ENCODE measurements at regions not wholly inside any gene's neighbourhood (a gene's known extent, or its start where the extent isn't known, plus 50 kb on each side); places are given as distances from the start of the nearest gene placed in this dataset.

- H3K9me3 ChIP-seq, result peaks cover 17% of the 10 kb centered on the region
- ATAC-seq (no peak), DNase-seq (no peak)
- no peak overlapping the region for H3K4me3 ChIP-seq
- H3K36me3 ChIP-seq (ENCODE audit: low read depth), result no peaks in the 10 kb centered on the region
- intact Hi-C loops (cut with DNase I, micrococcal nuclease), result no loop called here
- TF ChIP-seq, protein P1, sequence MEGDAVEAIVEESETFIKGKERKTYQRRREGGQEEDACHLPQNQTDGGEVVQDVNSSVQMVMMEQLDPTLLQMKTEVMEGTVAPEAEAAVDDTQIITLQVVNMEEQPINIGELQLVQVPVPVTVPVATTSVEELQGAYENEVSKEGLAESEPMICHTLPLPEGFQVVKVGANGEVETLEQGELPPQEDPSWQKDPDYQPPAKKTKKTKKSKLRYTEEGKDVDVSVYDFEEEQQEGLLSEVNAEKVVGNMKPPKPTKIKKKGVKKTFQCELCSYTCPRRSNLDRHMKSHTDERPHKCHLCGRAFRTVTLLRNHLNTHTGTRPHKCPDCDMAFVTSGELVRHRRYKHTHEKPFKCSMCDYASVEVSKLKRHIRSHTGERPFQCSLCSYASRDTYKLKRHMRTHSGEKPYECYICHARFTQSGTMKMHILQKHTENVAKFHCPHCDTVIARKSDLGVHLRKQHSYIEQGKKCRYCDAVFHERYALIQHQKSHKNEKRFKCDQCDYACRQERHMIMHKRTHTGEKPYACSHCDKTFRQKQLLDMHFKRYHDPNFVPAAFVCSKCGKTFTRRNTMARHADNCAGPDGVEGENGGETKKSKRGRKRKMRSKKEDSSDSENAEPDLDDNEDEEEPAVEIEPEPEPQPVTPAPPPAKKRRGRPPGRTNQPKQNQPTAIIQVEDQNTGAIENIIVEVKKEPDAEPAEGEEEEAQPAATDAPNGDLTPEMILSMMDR (IDR thresholded peaks at IDR 0.05), result no peak
- no peaks in the 10 kb centered on the region for H3K4me1 ChIP-seq (ENCODE audit: low read depth)
Measured at GRCh38 chr10:36265741-36266140, 623.6 kb upstream of the FZD8 start.

- Histone ChIP-seq H3K9me3 (peaks cover 20% of the 10 kb centered on the region), H3K36me3 (ENCODE audit: low read depth) (no peaks in the 10 kb centered on the region), H3K4me1 (ENCODE audit: low read depth) (no peaks in the 10 kb centered on the region), H3K4me3 (no peak overlapping the region)
- ATAC-seq, result no peak
- TF ChIP-seq, protein P1 (IDR thresholded peaks at IDR 0.05), result no peak
- no peak for DNase-seq
- intact Hi-C loops (cut with DNase I, micrococcal nuclease), result no loop called here
Measured at GRCh38 chr10:36263871-36264270, 621.8 kb upstream of the FZD8 start.

DNA sequence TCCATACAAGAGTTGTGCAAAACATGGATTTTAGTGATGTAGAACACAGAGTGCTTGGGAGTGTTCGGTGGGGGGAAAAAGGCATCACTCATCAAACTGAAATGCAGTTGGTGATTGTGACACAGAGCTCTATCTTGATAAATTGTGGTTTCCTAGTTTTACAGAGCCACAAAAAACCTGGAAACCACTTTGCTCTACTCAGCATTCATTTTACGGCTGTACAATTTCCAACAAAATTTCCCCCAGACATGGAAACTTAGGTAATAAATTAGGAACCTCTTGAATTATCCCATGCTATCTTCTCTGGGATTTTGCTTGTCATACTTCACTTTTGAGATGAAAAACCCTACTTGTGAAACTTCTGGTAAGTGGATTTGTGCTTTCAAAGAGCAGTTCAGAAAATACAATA, 614.9 kb upstream of the FZD8 start:
- Histone ChIP-seq H3K9me3 (peaks cover 9% of the 10 kb centered on the region), H3K4me1 (ENCODE audit: low read depth) (no peaks in the 10 kb centered on the region), H3K4me3 (no peak overlapping the region), H3K36me3 (ENCODE audit: low read depth) (no peaks in the 10 kb centered on the region)
- ATAC-seq, result no peak
- no peak for DNase-seq
- intact Hi-C loops (cut with DNase I, micrococcal nuclease), result no loop called here
- TF ChIP-seq, protein P1 (IDR thresholded peaks at IDR 0.05), result no peak

DNA sequence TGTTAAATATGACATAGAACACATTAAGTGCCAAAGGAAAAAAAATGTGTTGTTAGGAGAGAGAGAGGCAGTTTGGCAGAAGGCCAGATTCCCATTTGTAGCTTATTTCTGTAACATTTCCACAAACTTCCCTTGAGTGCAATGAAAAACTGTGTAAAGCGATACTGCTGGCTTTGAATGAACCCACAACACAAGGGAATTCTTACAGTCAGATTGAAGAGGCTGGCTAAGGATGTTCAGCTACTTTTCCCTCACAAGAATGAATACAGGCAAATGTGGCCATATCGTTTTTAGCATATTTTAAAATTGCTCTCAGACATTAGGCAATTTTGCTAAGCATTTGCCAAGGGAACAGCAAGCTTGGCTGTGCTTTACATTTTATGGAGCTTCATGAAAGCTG, 614.1 kb upstream of the FZD8 start:
- no peak for ATAC-seq

DNA sequence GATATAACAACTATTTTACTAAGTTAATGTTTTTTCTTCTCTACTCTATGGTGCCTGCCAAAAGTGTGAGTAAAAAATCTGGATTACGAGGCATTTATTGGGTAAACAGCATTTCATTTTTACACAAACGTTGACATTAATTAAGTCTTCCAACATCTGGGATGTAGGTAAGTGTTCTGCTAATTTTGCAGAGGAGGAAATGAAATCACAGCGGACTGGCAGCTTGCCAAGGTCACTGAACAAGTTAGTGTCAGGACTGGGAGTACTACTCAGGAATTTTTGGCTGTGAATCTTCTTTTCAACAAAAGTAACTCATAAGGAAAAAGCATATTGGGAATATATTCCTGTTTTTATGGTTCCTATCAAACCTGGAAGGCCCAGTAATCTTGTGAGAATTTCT, 612.1 kb upstream of the FZD8 start:
- DNase-seq (peak in 2 of 3 donors; percentile 28 to 35), ATAC-seq (no peak)
- TF ChIP-seq, protein P1 (IDR thresholded peaks at IDR 0.05), result no peak

More for the DNA sequence above, 614.1 kb upstream of the FZD8 start:
- Histone ChIP-seq H3K4me3 (no peak overlapping the region), H3K9me3 (peaks cover 7% of the 10 kb centered on the region), H3K36me3 (ENCODE audit: low read depth) (no peaks in the 10 kb centered on the region), H3K4me1 (ENCODE audit: low read depth) (no peaks in the 10 kb centered on the region)
- TF ChIP-seq, protein P1 (IDR thresholded peaks at IDR 0.05), result no peak
- intact Hi-C loops (cut with DNase I, micrococcal nuclease), result no loop called here
- no peak for DNase-seq

DNA sequence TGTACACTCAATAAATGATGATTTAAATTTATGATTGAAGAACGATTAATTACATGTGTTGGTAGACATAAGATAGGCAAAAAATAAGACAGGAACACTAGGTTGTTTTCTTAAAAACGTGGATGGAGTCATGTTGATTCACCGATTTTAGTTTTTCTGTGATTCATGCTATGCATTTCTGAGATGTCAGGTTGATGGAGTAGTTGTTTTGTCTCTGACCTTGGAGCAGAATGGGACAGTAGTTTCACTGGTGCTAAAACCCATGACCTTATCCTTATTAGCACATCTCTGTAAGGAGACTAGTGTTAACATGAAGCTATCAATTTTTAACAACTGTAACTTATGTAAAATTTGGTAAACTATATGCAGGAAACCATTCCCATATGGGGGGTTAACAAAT, 611.6 kb upstream of the FZD8 start:
- Histone ChIP-seq H3K36me3 (ENCODE audit: low read depth) (no peaks in the 10 kb centered on the region), H3K4me3 (no peak overlapping the region), H3K4me1 (ENCODE audit: low read depth) (no peaks in the 10 kb centered on the region), H3K9me3 (peaks cover 4% of the 10 kb centered on the region)
- DNase-seq, result no peak
- intact Hi-C loops (cut with DNase I, micrococcal nuclease), result no loop called here
- no peak for ATAC-seq
- TF ChIP-seq, protein P1 (IDR thresholded peaks at IDR 0.05), result no peak

More for the DNA sequence above, 612.1 kb upstream of the FZD8 start:
- Histone ChIP-seq H3K36me3 (ENCODE audit: low read depth) (no peaks in the 10 kb centered on the region), H3K4me1 (ENCODE audit: low read depth) (no peaks in the 10 kb centered on the region), H3K4me3 (no peak overlapping the region), H3K9me3 (peaks cover 4% of the 10 kb centered on the region)
- intact Hi-C loops (cut with DNase I, micrococcal nuclease), result no loop called here
